Adrenal gland (tissue), 5 donors: ENCODE measurements at regions not wholly inside any gene's neighbourhood (a gene's known extent, or its start where the extent isn't known, plus 50 kb on each side); places are given as distances from the start of the nearest gene placed in this dataset.

Source experiments
- POLR2A ChIP-seq, 2 donors: fragments of 450-650 bp; IDR thresholded peaks; one replicate each; pipeline ENCODE4 v1.6.1; 2017; ENCODE audit warnings: antibody characterized with exemption in 2 of 2, mild to moderate bottlenecking in 2 of 2, moderate library complexity in 1 of 2
- TF ChIP-seq, protein P1 (sequence below), 6 experiments: fragments of 450-650 bp in 4 of 6; fragments of 200-600 bp in 2 of 6; sonication (generic) in 1 of 6; IDR thresholded peaks; 1 replicate in 5 of 6; 2 replicates in 1 of 6; pipeline versions ENCODE4 v1.5.1 to v1.8.0; 2016 to 2021; ENCODE audit warnings: antibody characterized with exemption in 6 of 6, mild to moderate bottlenecking in 2 of 6, moderate library complexity in 1 of 6
- donor health status: DM: no; HTN: no; CAD: no.

DNA sequence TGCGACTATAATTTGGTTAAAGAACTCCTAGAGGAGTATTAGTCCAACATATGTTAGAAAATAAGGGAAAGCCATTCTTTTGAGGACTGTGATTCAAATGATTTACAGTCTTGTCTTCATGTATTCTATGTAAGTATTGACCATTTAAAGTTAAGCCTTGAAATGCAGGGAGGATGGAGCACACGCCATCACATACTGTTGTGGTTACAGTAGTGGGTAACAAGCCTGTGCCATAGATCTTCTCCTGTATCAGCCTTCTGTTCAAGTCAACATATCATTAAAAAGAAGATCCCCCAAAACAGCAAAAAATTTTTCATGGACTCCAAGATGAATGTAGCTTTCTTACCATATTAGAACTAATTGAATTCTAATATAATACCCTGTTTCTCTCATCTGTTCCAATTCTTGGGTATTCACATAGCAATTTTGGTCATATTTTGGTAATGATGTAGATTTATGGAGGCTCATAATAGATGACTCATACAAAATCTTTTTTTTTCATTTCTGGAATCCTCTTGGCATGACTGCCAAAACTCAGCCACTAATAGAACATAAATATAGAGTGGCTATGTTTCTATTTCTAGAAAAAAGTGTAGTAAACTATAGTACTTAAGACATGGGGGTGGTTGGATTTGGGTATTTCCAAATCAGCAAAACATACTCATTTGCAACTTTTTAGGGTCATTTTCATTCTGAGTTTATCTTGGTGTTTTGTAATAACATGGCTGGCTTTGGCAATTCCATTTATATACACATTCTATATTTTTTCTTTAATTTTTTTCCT is 413.5 kb downstream of the BCKDHB start:
- TF ChIP-seq, protein P1, sequence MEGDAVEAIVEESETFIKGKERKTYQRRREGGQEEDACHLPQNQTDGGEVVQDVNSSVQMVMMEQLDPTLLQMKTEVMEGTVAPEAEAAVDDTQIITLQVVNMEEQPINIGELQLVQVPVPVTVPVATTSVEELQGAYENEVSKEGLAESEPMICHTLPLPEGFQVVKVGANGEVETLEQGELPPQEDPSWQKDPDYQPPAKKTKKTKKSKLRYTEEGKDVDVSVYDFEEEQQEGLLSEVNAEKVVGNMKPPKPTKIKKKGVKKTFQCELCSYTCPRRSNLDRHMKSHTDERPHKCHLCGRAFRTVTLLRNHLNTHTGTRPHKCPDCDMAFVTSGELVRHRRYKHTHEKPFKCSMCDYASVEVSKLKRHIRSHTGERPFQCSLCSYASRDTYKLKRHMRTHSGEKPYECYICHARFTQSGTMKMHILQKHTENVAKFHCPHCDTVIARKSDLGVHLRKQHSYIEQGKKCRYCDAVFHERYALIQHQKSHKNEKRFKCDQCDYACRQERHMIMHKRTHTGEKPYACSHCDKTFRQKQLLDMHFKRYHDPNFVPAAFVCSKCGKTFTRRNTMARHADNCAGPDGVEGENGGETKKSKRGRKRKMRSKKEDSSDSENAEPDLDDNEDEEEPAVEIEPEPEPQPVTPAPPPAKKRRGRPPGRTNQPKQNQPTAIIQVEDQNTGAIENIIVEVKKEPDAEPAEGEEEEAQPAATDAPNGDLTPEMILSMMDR (IDR thresholded peaks at IDR 0.05) = no peak
- TF ChIP-seq POLR2A (IDR thresholded peaks at IDR 0.05) = no peak
